Karpas-422 (cell line): ENCODE measurements at regions not wholly inside any gene's neighbourhood (a gene's known extent, or its start where the extent isn't known, plus 50 kb on each side); places are given as distances from the start of the nearest gene placed in this dataset.

Source experiments
- DNase-seq: peaks from one replicate; pipeline ENCODE4 v3.0.0-alpha.2; 2015
- H2AFZ ChIP-seq: fragments of 200-600 bp; sonication (generic); 2 replicates; pipeline ENCODE4 v1.6.1; 2014; ENCODE audit warnings: antibody characterized with exemption, low read length, mixed read lengths
- H3K27ac ChIP-seq: fragments of 200-600 bp; sonication (generic); 2 replicates; pipeline ENCODE4 v1.5.1; 2014; ENCODE audit warnings: mild to moderate bottlenecking, low read length, moderate library complexity
- H3K27me3 ChIP-seq: fragments of 200-600 bp; sonication (generic); 2 replicates; pipeline ENCODE4 v1.6.1; 2014; ENCODE audit warnings: low read length, mixed read lengths
- H3K36me3 ChIP-seq: fragments of 200-600 bp; sonication (generic); 2 replicates; pipeline ENCODE4 v1.6.1; 2014; ENCODE audit warnings: low read length, mixed read lengths; ENCODE audit not compliant: insufficient read depth
- H3K4me1 ChIP-seq: fragments of 200-600 bp; sonication (generic); 2 replicates; pipeline ENCODE4 v1.6.1; 2014; ENCODE audit warnings: mild to moderate bottlenecking, low read length, mixed read lengths
- H3K4me2 ChIP-seq: fragments of 200-600 bp; sonication (generic); 2 replicates; pipeline ENCODE4 v1.6.1; 2014; ENCODE audit warnings: low read length, low read depth, mild to moderate bottlenecking; ENCODE audit not compliant: poor library complexity, severe bottlenecking
- H3K4me3 ChIP-seq: fragments of 200-600 bp; sonication (generic); 2 replicates; pipeline ENCODE4 v1.5.1; 2014; ENCODE audit warnings: mild to moderate bottlenecking, antibody characterized with exemption, low read length, mixed read lengths
- H3K79me2 ChIP-seq: fragments of 200-600 bp; sonication (generic); 2 replicates; pipeline ENCODE4 v1.6.1; 2014; ENCODE audit warnings: mild to moderate bottlenecking, low read length, mixed read lengths
- H3K9ac ChIP-seq: fragments of 200-600 bp; sonication (generic); 2 replicates; pipeline ENCODE4 v1.6.0; 2014; ENCODE audit warnings: low read length
- H3K9me2 ChIP-seq: fragments of 200-600 bp; sonication (generic), shearing (Covaris generic); replicated peaks from 2 replicates; pipeline ENCODE4 v1.6.0; 2014; ENCODE audit warnings: mild to moderate bottlenecking, low read length, moderate library complexity; ENCODE audit not compliant: insufficient read depth
- H3K9me3 ChIP-seq: fragments of 300-700, 200-600 bp; sonication (generic); 2 replicates; pipeline ENCODE4 v1.6.1; 2014; ENCODE audit warnings: low read length, mixed read lengths
- H4K20me1 ChIP-seq: fragments of 200-600 bp; sonication (generic); 2 replicates; pipeline ENCODE4 v1.6.1; 2014; ENCODE audit warnings: mild to moderate bottlenecking, antibody characterized with exemption, low read length, low read depth; ENCODE audit not compliant: insufficient read depth

DNA sequence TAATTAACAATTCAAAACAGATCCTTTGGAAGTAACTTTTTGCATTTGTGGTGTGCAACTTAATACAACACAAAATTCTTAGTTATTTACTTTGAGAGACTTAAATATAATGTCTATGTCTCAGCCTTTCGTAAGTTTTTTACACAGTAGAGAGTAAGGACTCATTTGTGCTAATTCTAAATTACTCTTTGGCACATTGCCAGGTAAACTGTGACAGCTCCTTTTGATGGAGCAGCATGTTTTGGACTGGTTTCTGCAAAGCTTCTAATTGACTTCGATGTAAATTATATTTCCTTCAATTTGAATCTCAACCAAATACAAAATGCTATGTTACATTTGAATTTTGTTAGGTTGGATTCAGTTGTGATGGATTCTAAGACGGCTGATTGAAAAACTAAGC, 450.7 kb upstream of the OPRM1 start:
- no peaks in the 10 kb centered on the region for H3K36me3 ChIP-seq
- no peaks in the 10 kb centered on the region for H3K9me3 ChIP-seq
- H3K4me3 ChIP-seq: no peak overlapping the region
- H3K9ac ChIP-seq: no peak overlapping the region
- H3K9me2 ChIP-seq: 0 out of 2 replicates have a peak, but pooled peaks cover 3% of the 10 kb centered on the region
- no peaks in the 10 kb centered on the region for H3K27me3 ChIP-seq
- H3K4me1 ChIP-seq: no peaks in the 10 kb centered on the region
- no peak overlapping the region for H3K4me2 ChIP-seq
- no peaks in the 10 kb centered on the region for H4K20me1 ChIP-seq
- no peak overlapping the region for H3K27ac ChIP-seq
- DNase-seq: no peak
- no peak overlapping the region for H2AFZ ChIP-seq
- no peaks in the 10 kb centered on the region for H3K79me2 ChIP-seq

DNA sequence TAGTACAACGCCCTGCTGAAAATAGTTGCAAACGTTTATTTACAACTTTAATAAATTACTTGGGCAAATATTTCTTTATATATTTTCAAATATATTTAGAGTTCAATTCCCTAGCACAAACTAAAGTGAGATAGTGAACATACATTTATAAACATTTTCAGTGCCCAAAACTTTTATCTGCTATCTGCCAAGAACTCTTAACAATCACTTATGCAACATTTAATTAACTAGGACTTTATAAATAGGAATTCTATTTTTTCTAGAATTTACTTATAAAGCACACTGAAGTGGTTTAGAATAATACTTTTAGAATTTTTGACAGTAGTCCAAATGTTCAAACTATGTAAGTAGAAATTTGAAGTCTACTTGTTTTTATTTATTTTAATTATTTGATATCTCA, 452.6 kb upstream of the RGS17 start:
- no peaks in the 10 kb centered on the region for H3K9me2 ChIP-seq
- no peak overlapping the region for H3K4me3 ChIP-seq
- H3K36me3 ChIP-seq: no peaks in the 10 kb centered on the region
- no peaks in the 10 kb centered on the region for H3K27me3 ChIP-seq
- H4K20me1 ChIP-seq: no peaks in the 10 kb centered on the region
- H2AFZ ChIP-seq: no peak overlapping the region
- no peak for DNase-seq
- H3K4me2 ChIP-seq: no peak overlapping the region
- no peak overlapping the region for H3K27ac ChIP-seq
- no peak overlapping the region for H3K9ac ChIP-seq
- no peaks in the 10 kb centered on the region for H3K9me3 ChIP-seq
- H3K4me1 ChIP-seq: no peaks in the 10 kb centered on the region
- H3K79me2 ChIP-seq: no peaks in the 10 kb centered on the region

DNA sequence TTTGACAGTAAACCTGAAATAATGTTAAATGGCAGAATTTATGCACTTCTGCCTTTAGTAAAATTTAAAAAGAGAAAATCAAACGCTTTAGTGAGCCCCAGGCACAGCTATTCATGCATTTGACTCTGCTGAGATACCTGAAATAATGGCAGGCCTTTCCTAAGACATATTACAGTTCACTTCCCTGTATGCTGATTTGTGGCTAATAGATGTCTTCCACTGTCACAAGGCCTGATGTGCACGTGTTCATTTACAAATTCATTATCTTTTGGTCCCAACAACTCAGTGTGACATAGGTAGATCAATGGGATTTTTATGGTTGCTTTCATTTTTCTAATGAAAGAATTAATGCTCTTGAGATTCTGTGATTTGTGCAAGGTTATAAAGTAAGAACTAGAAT, 449.7 kb upstream of the RGS17 start:
- Histone ChIP-seq H3K4me2 (no peak overlapping the region), H3K9ac (no peak overlapping the region), H3K9me2 (no peaks in the 10 kb centered on the region), H3K79me2 (no peaks in the 10 kb centered on the region), H3K4me3 (no peak overlapping the region), H2AFZ (no peak overlapping the region), H4K20me1 (no peaks in the 10 kb centered on the region), H3K36me3 (no peaks in the 10 kb centered on the region), H3K4me1 (no peaks in the 10 kb centered on the region), H3K9me3 (peaks cover 1% of the 10 kb centered on the region; the same call in 1 of the 2 replicates), H3K27ac (no peak overlapping the region), H3K27me3 (no peaks in the 10 kb centered on the region)
- no peak for DNase-seq

DNA sequence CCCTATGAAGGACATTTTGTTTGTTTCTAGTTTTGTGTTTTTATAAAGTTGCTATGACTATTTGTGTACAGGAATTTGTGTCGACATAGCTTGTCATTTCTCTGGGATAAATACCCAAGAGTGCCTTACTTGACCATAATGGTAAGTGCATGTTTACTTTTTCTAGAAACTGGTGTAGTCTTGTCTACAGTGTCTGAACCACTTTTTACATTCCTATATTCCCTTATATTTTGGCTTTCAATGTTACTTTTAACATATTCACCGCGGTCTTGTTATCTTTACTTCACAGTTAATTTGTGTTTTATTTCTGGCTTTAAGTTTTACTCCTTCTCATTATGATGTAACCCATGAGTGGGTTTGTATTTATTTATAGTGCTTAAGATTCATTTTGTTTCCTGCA, 444.4 kb upstream of the RGS17 start:
- no peak overlapping the region for H3K27ac ChIP-seq
- no peaks in the 10 kb centered on the region for H3K4me1 ChIP-seq
- H3K9me3 ChIP-seq: peaks cover 3% of the 10 kb centered on the region; the same call in 1 of the 2 replicates
- H3K4me3 ChIP-seq: no peak overlapping the region
- H3K27me3 ChIP-seq: no peaks in the 10 kb centered on the region
- no peaks in the 10 kb centered on the region for H3K9me2 ChIP-seq
- no peak for DNase-seq
- H3K36me3 ChIP-seq: no peaks in the 10 kb centered on the region
- H3K9ac ChIP-seq: no peak overlapping the region
- H3K79me2 ChIP-seq: no peaks in the 10 kb centered on the region
- no peak overlapping the region for H3K4me2 ChIP-seq
- no peaks in the 10 kb centered on the region for H4K20me1 ChIP-seq
- H2AFZ ChIP-seq: no peak overlapping the region

DNA sequence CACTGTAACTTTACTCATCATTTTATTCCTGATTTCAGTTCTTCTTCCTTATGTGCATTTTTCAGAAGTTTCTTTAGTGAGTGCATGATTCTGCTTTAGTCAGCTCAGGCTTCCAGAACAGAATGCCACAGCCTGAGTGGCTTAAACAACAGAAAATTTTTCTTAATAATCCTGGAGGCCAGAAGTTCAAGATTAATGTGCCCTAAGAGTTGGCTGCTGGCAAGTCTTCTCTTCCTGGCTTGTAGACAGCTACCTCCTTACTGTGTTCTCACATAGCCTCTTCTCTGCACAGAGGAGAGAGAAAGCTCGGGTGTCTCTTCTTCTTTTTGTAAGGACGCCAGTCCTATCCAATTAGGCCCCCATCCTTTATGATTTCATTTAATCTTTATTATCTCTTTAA, 443.1 kb upstream of the RGS17 start:
- H4K20me1 ChIP-seq: no peaks in the 10 kb centered on the region
- peaks cover 3% of the 10 kb centered on the region; the same call in 1 of the 2 replicates for H3K9me3 ChIP-seq
- H2AFZ ChIP-seq: no peak overlapping the region
- no peak overlapping the region for H3K27ac ChIP-seq
- no peaks in the 10 kb centered on the region for H3K9me2 ChIP-seq
- H3K79me2 ChIP-seq: no peaks in the 10 kb centered on the region
- H3K36me3 ChIP-seq: no peaks in the 10 kb centered on the region
- no peaks in the 10 kb centered on the region for H3K4me1 ChIP-seq
- H3K4me3 ChIP-seq: no peak overlapping the region
- no peak overlapping the region for H3K4me2 ChIP-seq
- no peak for DNase-seq
- H3K9ac ChIP-seq: no peak overlapping the region
- no peaks in the 10 kb centered on the region for H3K27me3 ChIP-seq

DNA sequence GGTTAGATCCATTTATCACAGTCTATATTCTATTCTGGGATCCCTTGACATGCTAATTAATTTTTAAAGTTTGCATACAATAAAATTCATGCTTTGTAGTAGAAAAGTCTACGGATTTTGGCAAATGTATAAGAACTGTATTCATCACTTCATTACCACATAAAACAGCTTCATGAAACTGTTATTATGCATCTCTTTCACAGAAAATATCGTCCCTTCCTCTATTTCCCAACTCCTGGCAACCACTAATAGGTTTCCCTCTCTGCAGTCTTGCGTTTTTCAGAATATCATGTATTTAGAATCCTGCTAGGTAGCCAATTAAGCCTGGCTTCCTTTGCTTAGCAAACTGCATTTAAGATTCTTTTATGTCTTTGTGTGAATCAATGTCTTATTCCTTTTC, 441.3 kb upstream of the RGS17 start:
- Histone ChIP-seq H3K4me1 (no peaks in the 10 kb centered on the region), H2AFZ (0 out of 2 replicates have a peak overlapping the region, but pooled peaks have one; percentile 9), H3K4me2 (no peak overlapping the region), H3K79me2 (no peaks in the 10 kb centered on the region), H4K20me1 (no peaks in the 10 kb centered on the region), H3K9me2 (no peaks in the 10 kb centered on the region), H3K9me3 (peaks cover 3% of the 10 kb centered on the region; the same call in 1 of the 2 replicates), H3K27ac (no peak overlapping the region), H3K4me3 (no peak overlapping the region), H3K36me3 (no peaks in the 10 kb centered on the region), H3K9ac (no peak overlapping the region), H3K27me3 (no peaks in the 10 kb centered on the region)
- DNase-seq: no peak

DNA sequence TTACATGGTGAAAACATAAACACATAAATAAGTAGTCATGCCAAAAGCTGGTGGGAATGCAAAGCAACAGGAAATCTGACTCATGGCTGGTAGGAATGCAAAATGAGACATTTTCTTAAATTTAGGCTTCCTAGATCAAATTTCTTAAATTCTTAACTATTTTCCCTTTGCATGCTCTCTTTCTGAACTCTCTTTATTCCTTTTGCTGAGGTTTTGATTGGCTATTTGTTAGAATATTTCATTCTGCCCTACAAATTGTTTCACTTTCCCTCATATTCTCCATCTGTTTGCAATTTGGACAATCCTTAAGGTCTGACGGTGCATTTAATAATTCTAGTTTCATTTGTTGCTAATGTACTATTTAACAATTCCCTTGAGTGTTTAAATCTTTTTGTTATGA, 437.5 kb upstream of the RGS17 start:
- DNase-seq: no peak
- H4K20me1 ChIP-seq: no peaks in the 10 kb centered on the region
- no peaks in the 10 kb centered on the region for H3K9me3 ChIP-seq
- no peak overlapping the region for H2AFZ ChIP-seq
- no peaks in the 10 kb centered on the region for H3K9me2 ChIP-seq
- H3K79me2 ChIP-seq: no peaks in the 10 kb centered on the region
- H3K27ac ChIP-seq: no peak overlapping the region
- H3K4me1 ChIP-seq: no peaks in the 10 kb centered on the region
- no peak overlapping the region for H3K4me3 ChIP-seq
- no peak overlapping the region for H3K9ac ChIP-seq
- H3K4me2 ChIP-seq: no peak overlapping the region
- no peaks in the 10 kb centered on the region for H3K36me3 ChIP-seq
- H3K27me3 ChIP-seq: no peaks in the 10 kb centered on the region

DNA sequence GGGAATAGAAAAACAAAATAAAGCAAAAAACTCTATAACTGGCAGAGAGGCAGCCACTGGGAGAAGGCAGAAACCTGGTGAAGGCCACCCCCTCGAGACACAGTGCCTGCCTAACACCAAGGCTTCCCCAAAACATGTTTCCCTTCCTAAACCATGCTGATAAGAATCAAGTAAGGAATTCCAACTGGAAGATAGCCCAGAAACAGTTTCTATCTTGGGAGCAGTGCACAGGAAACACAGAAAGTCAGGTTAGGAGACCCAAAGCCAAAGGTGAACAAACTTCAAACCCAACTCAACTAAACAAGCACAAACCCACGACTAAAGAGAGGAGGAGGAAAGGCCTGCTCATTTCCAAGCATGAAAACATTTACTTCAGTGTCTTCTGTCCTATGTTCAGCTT, 433.7 kb upstream of the RGS17 start:
- H3K9ac ChIP-seq: no peak overlapping the region
- H3K4me3 ChIP-seq: no peak overlapping the region
- no peak for DNase-seq
- no peaks in the 10 kb centered on the region for H3K9me2 ChIP-seq
- no peak overlapping the region for H2AFZ ChIP-seq
- H3K36me3 ChIP-seq: no peaks in the 10 kb centered on the region
- no peaks in the 10 kb centered on the region for H3K27me3 ChIP-seq
- H3K9me3 ChIP-seq: no peaks in the 10 kb centered on the region
- no peak overlapping the region for H3K4me2 ChIP-seq
- no peak overlapping the region for H3K27ac ChIP-seq
- no peaks in the 10 kb centered on the region for H3K79me2 ChIP-seq
- H4K20me1 ChIP-seq: no peaks in the 10 kb centered on the region
- H3K4me1 ChIP-seq: no peaks in the 10 kb centered on the region

DNA sequence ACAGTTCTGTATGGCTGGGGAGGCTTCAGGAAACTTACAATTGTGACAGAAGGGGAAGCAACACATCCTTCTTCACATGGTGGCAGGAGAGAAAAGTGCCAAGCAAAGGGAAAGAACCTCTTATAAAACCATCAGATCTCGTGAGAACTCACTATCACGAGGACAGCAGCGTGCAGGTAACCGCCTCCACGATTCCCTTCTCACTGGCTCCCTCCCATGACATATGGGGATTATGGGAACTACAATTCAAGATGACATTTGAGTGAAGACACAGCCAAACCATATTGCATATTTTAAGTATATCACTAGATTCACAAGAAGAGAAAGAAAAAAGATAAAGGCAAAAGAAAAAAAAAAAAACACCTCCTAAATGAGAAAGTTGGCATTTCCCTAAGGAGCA, 431.9 kb upstream of the RGS17 start:
- DNase-seq: no peak

More for the DNA sequence above, 431.9 kb upstream of the RGS17 start:
- Histone ChIP-seq H3K36me3 (no peaks in the 10 kb centered on the region), H3K27me3 (no peaks in the 10 kb centered on the region), H4K20me1 (no peaks in the 10 kb centered on the region), H3K4me3 (no peak overlapping the region), H3K9ac (no peak overlapping the region), H3K27ac (no peak overlapping the region), H3K79me2 (no peaks in the 10 kb centered on the region), H3K9me3 (no peaks in the 10 kb centered on the region), H3K4me1 (no peaks in the 10 kb centered on the region), H3K9me2 (no peaks in the 10 kb centered on the region), H2AFZ (no peak overlapping the region), H3K4me2 (no peak overlapping the region)
